Limb (tissue), 2 donors: ENCODE measurements at regions not wholly inside any gene's neighbourhood (a gene's known extent, or its start where the extent isn't known, plus 50 kb on each side); places are given as distances from the start of the nearest gene placed in this dataset.

Experiments
- DNase-seq, 2 donors: peaks; one replicate each; pipeline ENCODE4 v3.0.0-alpha.2; 2016; ENCODE audit errors: extremely low spot score in 2 of 2

DNA sequence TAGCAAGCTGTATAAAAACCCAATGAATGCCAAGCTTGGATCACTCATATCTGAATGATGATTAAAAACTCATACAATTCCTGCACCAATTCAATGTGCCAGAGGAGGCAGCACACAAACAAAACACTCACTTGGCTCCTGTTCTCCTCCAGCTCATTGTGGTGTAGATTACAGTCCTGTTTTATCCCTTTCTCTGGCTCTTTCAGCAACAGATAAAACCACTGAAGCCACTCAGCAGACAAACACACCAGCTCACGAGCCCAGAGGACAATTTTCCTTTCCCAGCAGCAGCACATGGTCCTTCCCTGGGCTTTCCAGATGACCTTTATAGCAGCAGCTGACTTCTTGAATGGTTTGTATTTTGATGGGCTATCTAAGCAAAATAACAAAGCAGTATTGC lies 107.3 kb upstream of the STARD3NL start:
- peak in 1 of 2 donors; percentile 20 for DNase-seq

GRCh38 chr7:38086857-38087256 lies 91.2 kb upstream of the STARD3NL start:
- DNase-seq: no peak

- DNase-seq: peak in 1 of 2 donors; percentile 40
These were observed 75.5 kb upstream of the STARD3NL start for GRCh38 chr7:38102507-38102906.

DNA sequence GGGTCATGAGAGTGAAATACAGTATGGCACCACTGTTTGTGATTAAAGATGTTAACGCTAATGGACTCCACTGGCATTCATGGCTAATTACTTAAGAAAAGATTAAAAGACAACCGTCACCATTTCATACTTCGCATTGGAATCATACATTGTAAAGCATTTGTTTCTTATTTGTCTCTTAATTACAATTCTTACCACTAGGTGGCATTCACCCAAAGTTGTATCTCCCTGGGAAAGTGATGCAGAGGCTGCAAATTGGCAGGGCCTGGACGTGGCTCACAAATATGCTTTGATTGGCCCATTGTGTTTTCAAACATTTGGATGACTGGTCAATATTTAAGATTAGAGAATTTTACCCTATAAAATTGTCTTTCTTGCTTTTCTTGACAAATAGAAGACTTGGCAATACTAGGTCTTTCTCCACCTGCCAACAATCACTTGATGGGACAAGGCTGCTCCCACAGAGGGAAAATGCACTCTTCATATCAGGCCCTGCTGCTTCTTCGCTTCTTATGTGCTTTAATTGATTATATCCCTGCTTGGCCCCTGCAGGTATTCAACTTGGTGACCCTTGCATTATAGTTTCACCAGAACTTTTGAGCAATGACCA lies 72.1 kb upstream of the STARD3NL start:
- peak in 1 of 2 donors; percentile 72 for DNase-seq

- DNase-seq: peak; percentile 24 to 73
These were observed 70.6 kb upstream of the STARD3NL start for GRCh38 chr7:38107486-38107893.

DNA sequence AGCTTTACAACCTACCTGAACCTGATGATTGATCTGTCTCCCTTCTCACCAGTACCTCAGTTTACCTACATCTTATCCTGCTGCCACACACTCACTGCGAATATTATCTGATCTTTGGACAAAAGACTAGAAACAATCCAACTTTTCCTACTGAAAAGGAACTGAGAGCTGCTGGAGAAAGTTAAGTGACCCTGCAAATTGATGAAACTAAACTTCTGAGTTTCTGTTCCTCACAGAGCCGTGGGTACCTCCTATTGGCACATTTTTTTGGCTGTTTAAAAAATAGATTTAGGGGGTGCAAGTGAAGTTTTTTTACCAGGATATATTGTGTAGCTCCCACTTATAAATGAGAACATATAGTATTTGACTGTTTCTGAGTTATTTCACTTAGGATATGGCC lies 66.0 kb upstream of the STARD3NL start:
- no peak for DNase-seq

GRCh38 chr7:38120076-38120475 lies 58.0 kb upstream of the STARD3NL start:
- no peak for DNase-seq

- DNase-seq: no peak
These were observed 55.5 kb upstream of the STARD3NL start for GRCh38 chr7:38122501-38122900.

DNA sequence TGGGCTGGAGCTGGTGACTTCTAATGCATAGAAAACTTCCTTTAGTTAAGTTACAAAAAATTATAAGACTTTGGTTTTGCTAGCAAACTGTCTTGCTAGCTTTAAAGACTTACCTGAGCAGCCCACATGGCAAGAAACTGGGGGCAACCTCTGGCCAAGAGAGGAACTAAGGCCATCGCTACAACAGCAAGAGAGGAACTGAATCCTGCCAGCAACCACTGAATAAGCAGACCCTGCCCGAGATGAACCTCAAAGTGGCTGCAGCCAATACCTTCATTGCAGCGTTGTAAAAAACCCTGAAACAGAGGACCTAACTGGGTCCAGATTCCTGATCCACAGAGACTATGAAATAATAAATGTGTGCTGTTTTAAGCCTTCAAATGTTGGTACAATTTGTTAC lies 54.6 kb upstream of the STARD3NL start:
- no peak for DNase-seq

DNA sequence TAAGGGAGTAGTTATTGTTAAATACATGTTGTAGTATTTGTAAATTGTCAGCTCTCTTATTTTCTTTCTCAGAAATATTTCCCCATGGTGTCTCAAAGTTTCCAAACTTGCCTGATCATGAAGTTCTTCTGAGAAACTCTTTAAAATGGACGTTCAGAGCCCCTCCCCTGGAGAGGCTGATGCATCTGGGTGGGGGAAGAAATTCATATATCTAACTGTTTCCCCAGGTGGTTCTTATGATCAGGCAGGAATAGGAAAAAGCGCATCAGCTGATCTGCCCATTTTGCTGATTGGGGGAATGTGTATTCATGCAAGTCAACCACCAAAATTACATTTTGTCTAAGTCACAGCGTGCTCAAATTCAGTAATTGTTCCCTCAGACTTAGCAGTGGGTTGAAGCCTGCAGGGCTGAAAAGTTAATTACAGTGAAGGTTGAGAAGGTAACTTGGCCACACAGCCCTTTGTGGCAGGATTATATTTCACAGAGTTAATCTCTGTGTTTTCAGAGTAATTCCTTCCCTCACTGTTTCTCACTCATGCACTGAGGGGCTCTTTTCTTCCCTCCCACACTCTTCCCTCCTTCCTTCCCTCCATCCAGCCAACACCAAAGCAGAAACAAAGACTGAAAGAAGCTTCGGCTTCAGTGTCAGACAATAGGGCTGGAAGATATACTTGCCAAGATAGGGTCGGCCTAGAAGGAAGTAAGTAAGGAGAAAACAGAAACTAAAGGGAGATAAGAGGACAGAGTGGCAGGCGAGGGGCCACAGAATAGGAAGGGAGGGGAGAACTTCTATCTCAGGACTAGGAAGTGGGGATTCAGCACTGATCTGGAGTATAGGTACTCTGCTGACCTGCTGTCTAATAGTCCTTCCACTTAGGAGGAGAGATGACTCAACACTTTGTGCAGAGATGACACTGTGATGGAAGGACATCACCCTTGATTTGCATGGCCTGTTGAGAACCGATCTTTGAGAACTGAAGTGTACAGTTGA lies 50.5 kb upstream of the STARD3NL start:
- no peak for DNase-seq
